ENCODE measurements at regions not wholly inside any gene's neighbourhood (a gene's known extent, or its start where the extent isn't known, plus 50 kb on each side); places are given as distances from the start of the nearest gene placed in this dataset.

- Histone ChIP-seq H3K27ac (no peak overlapping the region), H3K9me3 (ENCODE audit: low read depth) (no peaks in the 10 kb centered on the region), H3K4me3 (no peak overlapping the region), H3K36me3 (replicated peaks; ENCODE audit: insufficient read depth, low read depth) (no peaks in the 10 kb centered on the region), H3K27me3 (no peaks in the 10 kb centered on the region), H2AFZ (no peak overlapping the region), H3K79me2 (no peaks in the 10 kb centered on the region), H4K20me1 (ENCODE audit: insufficient read depth, poor library complexity, severe bottlenecking) (no peaks in the 10 kb centered on the region), H3K4me1 (ENCODE audit: insufficient read depth) (no peaks in the 10 kb centered on the region), H3K9me2 (replicated peaks; ENCODE audit: insufficient read depth) (no peaks in the 10 kb centered on the region), H3K4me2 (no peak overlapping the region)
- no peak for DNase-seq (ENCODE audit: low spot score)
- TF ChIP-seq EZH2phosphoT487 (IDR thresholded peaks at IDR 0.05; ENCODE audit: low read depth, severe bottlenecking, unreplicated experiment) (no peak), EZH2 (IDR thresholded peaks at IDR 0.05; ENCODE audit: borderline replicate concordance) (no peak)
- TF ChIP-seq, protein P1, sequence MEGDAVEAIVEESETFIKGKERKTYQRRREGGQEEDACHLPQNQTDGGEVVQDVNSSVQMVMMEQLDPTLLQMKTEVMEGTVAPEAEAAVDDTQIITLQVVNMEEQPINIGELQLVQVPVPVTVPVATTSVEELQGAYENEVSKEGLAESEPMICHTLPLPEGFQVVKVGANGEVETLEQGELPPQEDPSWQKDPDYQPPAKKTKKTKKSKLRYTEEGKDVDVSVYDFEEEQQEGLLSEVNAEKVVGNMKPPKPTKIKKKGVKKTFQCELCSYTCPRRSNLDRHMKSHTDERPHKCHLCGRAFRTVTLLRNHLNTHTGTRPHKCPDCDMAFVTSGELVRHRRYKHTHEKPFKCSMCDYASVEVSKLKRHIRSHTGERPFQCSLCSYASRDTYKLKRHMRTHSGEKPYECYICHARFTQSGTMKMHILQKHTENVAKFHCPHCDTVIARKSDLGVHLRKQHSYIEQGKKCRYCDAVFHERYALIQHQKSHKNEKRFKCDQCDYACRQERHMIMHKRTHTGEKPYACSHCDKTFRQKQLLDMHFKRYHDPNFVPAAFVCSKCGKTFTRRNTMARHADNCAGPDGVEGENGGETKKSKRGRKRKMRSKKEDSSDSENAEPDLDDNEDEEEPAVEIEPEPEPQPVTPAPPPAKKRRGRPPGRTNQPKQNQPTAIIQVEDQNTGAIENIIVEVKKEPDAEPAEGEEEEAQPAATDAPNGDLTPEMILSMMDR (IDR thresholded peaks at IDR 0.05; ENCODE audit: poor library complexity), result no peak
- WGBS (ENCODE audit: low lambda C conversion rate, missing lambda C conversion rate), result 91% methylated on average over 1 of the region's 1 CpG
Observed at GRCh38 chr2:153179808-153180207, 298.8 kb downstream of the RPRM start.

GRCh38 chr2:153169609-153170008, 309.0 kb downstream of the RPRM start:
- Histone ChIP-seq H3K4me2 (no peak overlapping the region), H2AFZ (no peak overlapping the region), H3K27ac (no peak overlapping the region), H3K27me3 (no peaks in the 10 kb centered on the region), H3K9me2 (replicated peaks; ENCODE audit: insufficient read depth) (no peaks in the 10 kb centered on the region), H3K4me1 (ENCODE audit: insufficient read depth) (no peaks in the 10 kb centered on the region), H3K4me3 (no peak overlapping the region), H3K9me3 (ENCODE audit: low read depth) (no peaks in the 10 kb centered on the region), H3K79me2 (no peaks in the 10 kb centered on the region), H4K20me1 (ENCODE audit: insufficient read depth, poor library complexity, severe bottlenecking) (no peaks in the 10 kb centered on the region), H3K36me3 (replicated peaks; ENCODE audit: insufficient read depth, low read depth) (no peaks in the 10 kb centered on the region)
- no peak for TF ChIP-seq EZH2 (IDR thresholded peaks at IDR 0.05; ENCODE audit: borderline replicate concordance)
- TF ChIP-seq, protein P1 (IDR thresholded peaks at IDR 0.05; ENCODE audit: poor library complexity), result no peak
- TF ChIP-seq EZH2phosphoT487 (IDR thresholded peaks at IDR 0.05; ENCODE audit: low read depth, severe bottlenecking, unreplicated experiment), result no peak
- DNase-seq (ENCODE audit: low spot score), result no peak

- H3K4me1 ChIP-seq (ENCODE audit: insufficient read depth), result no peaks in the 10 kb centered on the region
- no peak overlapping the region for H2AFZ ChIP-seq
- no peak overlapping the region for H3K27ac ChIP-seq
- H3K9me3 ChIP-seq (ENCODE audit: low read depth), result no peaks in the 10 kb centered on the region
- no peaks in the 10 kb centered on the region for H3K27me3 ChIP-seq
- no peak for TF ChIP-seq EZH2phosphoT487 (IDR thresholded peaks at IDR 0.05; ENCODE audit: low read depth, severe bottlenecking, unreplicated experiment)
- no peak overlapping the region for H3K4me2 ChIP-seq
- DNase-seq (ENCODE audit: low spot score), result no peak
- H3K36me3 ChIP-seq (replicated peaks; ENCODE audit: insufficient read depth, low read depth), result no peaks in the 10 kb centered on the region
- H4K20me1 ChIP-seq (ENCODE audit: insufficient read depth, poor library complexity, severe bottlenecking), result no peaks in the 10 kb centered on the region
- no peak overlapping the region for H3K4me3 ChIP-seq
- H3K9me2 ChIP-seq (replicated peaks; ENCODE audit: insufficient read depth), result no peaks in the 10 kb centered on the region
- no peaks in the 10 kb centered on the region for H3K79me2 ChIP-seq
Observed at GRCh38 chr2:153165021-153165420, 313.5 kb downstream of the RPRM start.

GRCh38 chr2:153163055-153163454, 315.5 kb downstream of the RPRM start:
- Histone ChIP-seq H3K36me3 (replicated peaks; ENCODE audit: insufficient read depth, low read depth) (no peaks in the 10 kb centered on the region), H2AFZ (no peak overlapping the region), H3K27me3 (no peaks in the 10 kb centered on the region), H3K9me2 (replicated peaks; ENCODE audit: insufficient read depth) (no peaks in the 10 kb centered on the region), H3K4me1 (ENCODE audit: insufficient read depth) (no peaks in the 10 kb centered on the region), H3K4me3 (no peak overlapping the region), H3K4me2 (no peak overlapping the region), H3K79me2 (no peaks in the 10 kb centered on the region), H3K9me3 (ENCODE audit: low read depth) (no peaks in the 10 kb centered on the region), H4K20me1 (ENCODE audit: insufficient read depth, poor library complexity, severe bottlenecking) (no peaks in the 10 kb centered on the region), H3K27ac (no peak overlapping the region)
- WGBS (ENCODE audit: low lambda C conversion rate, missing lambda C conversion rate), result 75% methylated on average over 2 of the region's 2 CpGs
- peak; percentile 71 for DNase-seq (ENCODE audit: low spot score)
- TF ChIP-seq, protein P1 (IDR thresholded peaks at IDR 0.05; ENCODE audit: poor library complexity), result peak; percentile 66
- no peak for TF ChIP-seq EZH2 (IDR thresholded peaks at IDR 0.05; ENCODE audit: borderline replicate concordance)
- TF ChIP-seq EZH2phosphoT487 (IDR thresholded peaks at IDR 0.05; ENCODE audit: low read depth, severe bottlenecking, unreplicated experiment), result no peak
